ENCODE measurements at regions not wholly inside any gene's neighbourhood (a gene's known extent, or its start where the extent isn't known, plus 50 kb on each side); places are given as distances from the start of the nearest gene placed in this dataset.

GRCh38 chr1:168939110-168939946 is 167.2 kb upstream of the ATP1B1 start:
- no peak for TF ChIP-seq POLR2A (IDR thresholded peaks at IDR 0.05; ENCODE audit: low read length)
- TF ChIP-seq GATA1 (IDR thresholded peaks at IDR 0.05; ENCODE audit: low read depth, low read length), result no peak
